Occipital lobe (tissue), 1 donor: ENCODE measurements at regions not wholly inside any gene's neighbourhood (a gene's known extent, or its start where the extent isn't known, plus 50 kb on each side); places are given as distances from the start of the nearest gene placed in this dataset.
"Not testable (repeated sequence)": the region's sequence is repeated elsewhere in the genome, so short reads cannot be mapped to it uniquely, and the experiment has no call there.

ENCODE experiments used
- DNase-seq: peaks from one replicate; lab custom pipeline; 2025; lab: John Stamatoyannopoulos, UW

GRCh38 chr13:50521831-50522149 lies 321.7 kb downstream of the DLEU7 start:
- DNase-seq: no peak

GRCh38 chr13:50522506-50522905 lies 321.0 kb downstream of the DLEU7 start:
- no peak for DNase-seq

GRCh38 chr13:50523307-50523706 lies 320.2 kb downstream of the DLEU7 start:
- DNase-seq: no peak

- no peak for DNase-seq
These were observed 318.9 kb downstream of the DLEU7 start for GRCh38 chr13:50524560-50524959.

GRCh38 chr13:50526661-50527071 lies 316.8 kb downstream of the DLEU7 start:
- DNase-seq: no peak

- DNase-seq: no peak
These were observed 316.3 kb downstream of the DLEU7 start for GRCh38 chr13:50527188-50527587.

- DNase-seq: no peak
These were observed 315.6 kb downstream of the DLEU7 start for GRCh38 chr13:50527612-50528509.

- DNase-seq: peak; percentile 52
These were observed 314.2 kb downstream of the DLEU7 start for GRCh38 chr13:50529154-50529882.

GRCh38 chr13:50531917-50532899 lies 311.3 kb downstream of the DLEU7 start:
- no peak for DNase-seq

- DNase-seq: no peak
These were observed 308.4 kb downstream of the DLEU7 start for GRCh38 chr13:50535050-50535449.

GRCh38 chr13:50537029-50537428 lies 306.5 kb downstream of the DLEU7 start:
- no peak for DNase-seq

- no peak for DNase-seq
These were observed 303.5 kb downstream of the DLEU7 start for GRCh38 chr13:50539791-50540530.

GRCh38 chr13:50543141-50543540 lies 300.4 kb downstream of the DLEU7 start:
- no peak for DNase-seq

GRCh38 chr13:50543782-50544181 lies 299.7 kb downstream of the DLEU7 start:
- no peak for DNase-seq

GRCh38 chr13:50544211-50544610 lies 299.3 kb downstream of the DLEU7 start:
- DNase-seq: no peak

GRCh38 chr13:50547175-50547574 lies 296.3 kb downstream of the DLEU7 start:
- DNase-seq: not testable (repeated sequence)

- DNase-seq: no peak
These were observed 294.9 kb downstream of the DLEU7 start for GRCh38 chr13:50548586-50548985.

- DNase-seq: no peak
These were observed 294.1 kb downstream of the DLEU7 start for GRCh38 chr13:50549221-50549942.

GRCh38 chr13:50550151-50550550 lies 293.3 kb downstream of the DLEU7 start:
- DNase-seq: no peak

- DNase-seq: no peak
These were observed 291.0 kb downstream of the DLEU7 start for GRCh38 chr13:50552424-50552966.
